ENCODE measurements at regions not wholly inside any gene's neighbourhood (a gene's known extent, or its start where the extent isn't known, plus 50 kb on each side); places are given as distances from the start of the nearest gene placed in this dataset.

GRCh38 chr4:137626942-137627738 lies 94.8 kb upstream of the PCDH18 start:
- Mint-ChIP-seq H3K36me3 (no peaks in the 10 kb centered on the region), H3K4me1 (peaks cover 12% of the 10 kb centered on the region), H3K9me3 (no peaks in the 10 kb centered on the region), H3K4me3 (no peak overlapping the region), H3K27me3 (ENCODE audit: low read depth) (no peaks in the 10 kb centered on the region), H3K27ac (no peak overlapping the region; the same call in 1 of the 2 replicates)
- TF ChIP-seq, protein P1, sequence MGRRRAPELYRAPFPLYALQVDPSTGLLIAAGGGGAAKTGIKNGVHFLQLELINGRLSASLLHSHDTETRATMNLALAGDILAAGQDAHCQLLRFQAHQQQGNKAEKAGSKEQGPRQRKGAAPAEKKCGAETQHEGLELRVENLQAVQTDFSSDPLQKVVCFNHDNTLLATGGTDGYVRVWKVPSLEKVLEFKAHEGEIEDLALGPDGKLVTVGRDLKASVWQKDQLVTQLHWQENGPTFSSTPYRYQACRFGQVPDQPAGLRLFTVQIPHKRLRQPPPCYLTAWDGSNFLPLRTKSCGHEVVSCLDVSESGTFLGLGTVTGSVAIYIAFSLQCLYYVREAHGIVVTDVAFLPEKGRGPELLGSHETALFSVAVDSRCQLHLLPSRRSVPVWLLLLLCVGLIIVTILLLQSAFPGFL (CRISPR knock-in tag; IDR thresholded peaks at IDR 0.05; ENCODE audit: borderline replicate concordance), result no peak
- TF ChIP-seq CREM (CRISPR knock-in tag; IDR thresholded peaks at IDR 0.05) (no peak), FOXP1 (CRISPR knock-in tag; IDR thresholded peaks at IDR 0.05; ENCODE audit: borderline replicate concordance) (no peak), ZNF423 (CRISPR knock-in tag; IDR thresholded peaks at IDR 0.05) (no peak), ZMAT4 (CRISPR knock-in tag; IDR thresholded peaks at IDR 0.05) (no peak), SMAD4 (CRISPR knock-in tag; IDR thresholded peaks at IDR 0.05) (no peak), MAX (CRISPR knock-in tag; IDR thresholded peaks at IDR 0.05) (no peak), NR3C1 (CRISPR knock-in tag; conservative IDR thresholded peaks at IDR 0.05; ENCODE audit: low read depth) (no peak), MXD4 (CRISPR knock-in tag; IDR thresholded peaks at IDR 0.05; ENCODE audit: borderline replicate concordance) (no peak), ZNF317 (CRISPR knock-in tag; IDR thresholded peaks at IDR 0.05; ENCODE audit: borderline replicate concordance, low read depth) (no peak), EMX1 (CRISPR knock-in tag; IDR thresholded peaks at IDR 0.05) (no peak), TP53 (CRISPR knock-in tag; IDR thresholded peaks at IDR 0.05) (no peak), SMAD3 (CRISPR knock-in tag; IDR thresholded peaks at IDR 0.05; ENCODE audit: borderline replicate concordance) (no peak), JAZF1 (CRISPR knock-in tag; IDR thresholded peaks at IDR 0.05) (no peak), ZNF671 (CRISPR knock-in tag; IDR thresholded peaks at IDR 0.05) (no peak)
- TF ChIP-seq, protein P2, sequence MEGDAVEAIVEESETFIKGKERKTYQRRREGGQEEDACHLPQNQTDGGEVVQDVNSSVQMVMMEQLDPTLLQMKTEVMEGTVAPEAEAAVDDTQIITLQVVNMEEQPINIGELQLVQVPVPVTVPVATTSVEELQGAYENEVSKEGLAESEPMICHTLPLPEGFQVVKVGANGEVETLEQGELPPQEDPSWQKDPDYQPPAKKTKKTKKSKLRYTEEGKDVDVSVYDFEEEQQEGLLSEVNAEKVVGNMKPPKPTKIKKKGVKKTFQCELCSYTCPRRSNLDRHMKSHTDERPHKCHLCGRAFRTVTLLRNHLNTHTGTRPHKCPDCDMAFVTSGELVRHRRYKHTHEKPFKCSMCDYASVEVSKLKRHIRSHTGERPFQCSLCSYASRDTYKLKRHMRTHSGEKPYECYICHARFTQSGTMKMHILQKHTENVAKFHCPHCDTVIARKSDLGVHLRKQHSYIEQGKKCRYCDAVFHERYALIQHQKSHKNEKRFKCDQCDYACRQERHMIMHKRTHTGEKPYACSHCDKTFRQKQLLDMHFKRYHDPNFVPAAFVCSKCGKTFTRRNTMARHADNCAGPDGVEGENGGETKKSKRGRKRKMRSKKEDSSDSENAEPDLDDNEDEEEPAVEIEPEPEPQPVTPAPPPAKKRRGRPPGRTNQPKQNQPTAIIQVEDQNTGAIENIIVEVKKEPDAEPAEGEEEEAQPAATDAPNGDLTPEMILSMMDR (IDR thresholded peaks at IDR 0.05), result no peak
- TF ChIP-seq, protein P3, sequence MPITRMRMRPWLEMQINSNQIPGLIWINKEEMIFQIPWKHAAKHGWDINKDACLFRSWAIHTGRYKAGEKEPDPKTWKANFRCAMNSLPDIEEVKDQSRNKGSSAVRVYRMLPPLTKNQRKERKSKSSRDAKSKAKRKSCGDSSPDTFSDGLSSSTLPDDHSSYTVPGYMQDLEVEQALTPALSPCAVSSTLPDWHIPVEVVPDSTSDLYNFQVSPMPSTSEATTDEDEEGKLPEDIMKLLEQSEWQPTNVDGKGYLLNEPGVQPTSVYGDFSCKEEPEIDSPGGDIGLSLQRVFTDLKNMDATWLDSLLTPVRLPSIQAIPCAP (CRISPR knock-in tag; IDR thresholded peaks at IDR 0.05), result no peak
- TF ChIP-seq, protein P4, sequence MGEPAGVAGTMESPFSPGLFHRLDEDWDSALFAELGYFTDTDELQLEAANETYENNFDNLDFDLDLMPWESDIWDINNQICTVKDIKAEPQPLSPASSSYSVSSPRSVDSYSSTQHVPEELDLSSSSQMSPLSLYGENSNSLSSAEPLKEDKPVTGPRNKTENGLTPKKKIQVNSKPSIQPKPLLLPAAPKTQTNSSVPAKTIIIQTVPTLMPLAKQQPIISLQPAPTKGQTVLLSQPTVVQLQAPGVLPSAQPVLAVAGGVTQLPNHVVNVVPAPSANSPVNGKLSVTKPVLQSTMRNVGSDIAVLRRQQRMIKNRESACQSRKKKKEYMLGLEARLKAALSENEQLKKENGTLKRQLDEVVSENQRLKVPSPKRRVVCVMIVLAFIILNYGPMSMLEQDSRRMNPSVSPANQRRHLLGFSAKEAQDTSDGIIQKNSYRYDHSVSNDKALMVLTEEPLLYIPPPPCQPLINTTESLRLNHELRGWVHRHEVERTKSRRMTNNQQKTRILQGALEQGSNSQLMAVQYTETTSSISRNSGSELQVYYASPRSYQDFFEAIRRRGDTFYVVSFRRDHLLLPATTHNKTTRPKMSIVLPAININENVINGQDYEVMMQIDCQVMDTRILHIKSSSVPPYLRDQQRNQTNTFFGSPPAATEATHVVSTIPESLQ (CRISPR knock-in tag; IDR thresholded peaks at IDR 0.05), result no peak
- TF ChIP-seq, protein P5, sequence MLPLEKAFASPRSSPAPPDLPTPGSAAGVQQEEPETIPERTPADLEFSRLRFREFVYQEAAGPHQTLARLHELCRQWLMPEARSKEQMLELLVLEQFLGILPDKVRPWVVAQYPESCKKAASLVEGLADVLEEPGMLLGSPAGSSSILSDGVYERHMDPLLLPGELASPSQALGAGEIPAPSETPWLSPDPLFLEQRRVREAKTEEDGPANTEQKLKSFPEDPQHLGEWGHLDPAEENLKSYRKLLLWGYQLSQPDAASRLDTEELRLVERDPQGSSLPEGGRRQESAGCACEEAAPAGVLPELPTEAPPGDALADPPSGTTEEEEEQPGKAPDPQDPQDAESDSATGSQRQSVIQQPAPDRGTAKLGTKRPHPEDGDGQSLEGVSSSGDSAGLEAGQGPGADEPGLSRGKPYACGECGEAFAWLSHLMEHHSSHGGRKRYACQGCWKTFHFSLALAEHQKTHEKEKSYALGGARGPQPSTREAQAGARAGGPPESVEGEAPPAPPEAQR (CRISPR knock-in tag; IDR thresholded peaks at IDR 0.05), result no peak
- POLR2A ChIA-PET, result no interaction called here
- DNase-seq (ENCODE audit: low spot score) (no peak), ATAC-seq (no peak)
- CTCF ChIA-PET, result no interaction called here
